Neural cell (in vitro differentiated cells): ENCODE measurements at regions not wholly inside any gene's neighbourhood (a gene's known extent, or its start where the extent isn't known, plus 50 kb on each side); places are given as distances from the start of the nearest gene placed in this dataset.

Experiments
- H2AFZ ChIP-seq: fragments of 200-600, 300-800 bp; sonication (generic), shearing (Covaris generic); 2 replicates; pipeline ENCODE4 v1.6.0; 2014; ENCODE audit warnings: low read depth, mild to moderate bottlenecking, antibody characterized with exemption, low read length, moderate library complexity
- H3F3A ChIP-seq: fragments of 200-600 bp; shearing (Covaris generic); 2 replicates; pipeline ENCODE4 v1.6.1; 2016; ENCODE audit warnings: mild to moderate bottlenecking, moderate library complexity, mixed read lengths, antibody characterized with exemption, low read length; ENCODE audit not compliant: insufficient read depth, poor library complexity, severe bottlenecking
- H3K27ac ChIP-seq: fragments of 200-600, 300-800 bp; sonication (generic), shearing (Covaris generic); 2 replicates; pipeline ENCODE4 v1.5.1; 2014; ENCODE audit warnings: mild to moderate bottlenecking, low read length, moderate library complexity
- H3K27me3 ChIP-seq: fragments of 300-800, 200-600 bp; sonication (generic), shearing (Covaris generic); 2 replicates; pipeline ENCODE4 v1.6.0; 2014; ENCODE audit warnings: mild to moderate bottlenecking, low read depth, low read length, moderate library complexity; ENCODE audit not compliant: insufficient read depth
- H3K36me3 ChIP-seq: fragments of 300-800, 200-600 bp; sonication (generic), shearing (Covaris generic); 2 replicates; pipeline ENCODE4 v1.5.1; 2014; ENCODE audit warnings: mild to moderate bottlenecking, antibody characterized with exemption, low read length, moderate library complexity; ENCODE audit not compliant: insufficient read depth
- H3K4me2 ChIP-seq: fragments of 300-800, 200-600 bp; sonication (generic), shearing (Covaris generic); 2 replicates; pipeline ENCODE4 v1.6.0; 2014; ENCODE audit warnings: mild to moderate bottlenecking, low read length
- H3K4me3 ChIP-seq: fragments of 300-800, 200-600 bp; sonication (generic), shearing (Covaris generic); 2 replicates; pipeline ENCODE4 v1.5.1; 2014; ENCODE audit warnings: mild to moderate bottlenecking, low read length, moderate library complexity
- H3K79me2 ChIP-seq: fragments of 200-600 bp; shearing (Covaris generic); replicated peaks from 2 replicates; pipeline ENCODE4 v1.6.0; 2014; ENCODE audit warnings: mild to moderate bottlenecking, low read length, moderate library complexity; ENCODE audit not compliant: insufficient read depth
- H3K9ac ChIP-seq: fragments of 300-800, 200-600 bp; sonication (generic), shearing (Covaris generic); 2 replicates; pipeline ENCODE4 v1.6.1; 2016; ENCODE audit warnings: mild to moderate bottlenecking, low read length, mixed read lengths
- H3K9me2 ChIP-seq: fragments of 200-600 bp; shearing (Covaris generic); 2 replicates; pipeline ENCODE4 v1.6.1; 2016; ENCODE audit warnings: mild to moderate bottlenecking, low read length, mixed read lengths; ENCODE audit not compliant: insufficient read depth
- H3K9me3 ChIP-seq: fragments of 200-600, 300-800 bp; sonication (generic), shearing (Covaris generic); 2 replicates; pipeline ENCODE4 v1.6.1; 2016; ENCODE audit warnings: mild to moderate bottlenecking, mixed run types, low read length, moderate library complexity, mixed read lengths
- H4K20me1 ChIP-seq: fragments of 200-600 bp; shearing (Covaris generic); 2 replicates; pipeline ENCODE4 v1.6.1; 2016; ENCODE audit warnings: mild to moderate bottlenecking, mixed run types; ENCODE audit not compliant: insufficient read depth
- CTCF ChIP-seq: fragments of 450-650 bp; IDR thresholded peaks from 2 replicates; pipeline ENCODE4 v1.5.1; 2014; ENCODE audit warnings: antibody characterized with exemption, mild to moderate bottlenecking, moderate library complexity; ENCODE audit not compliant: poor library complexity, severe bottlenecking
- EP300 ChIP-seq: fragments of 450-650 bp; conservative IDR thresholded peaks from 2 replicates; pipeline ENCODE4 v1.6.1; 2014; ENCODE audit warnings: antibody characterized with exemption, mild to moderate bottlenecking, moderate library complexity; ENCODE audit not compliant: poor library complexity, severe bottlenecking
- EZH2 ChIP-seq: fragments of 200-600, 300-800 bp; shearing (Covaris generic), sonication (generic); IDR thresholded peaks from 2 replicates; pipeline ENCODE4 v1.6.1; 2014; ENCODE audit warnings: antibody characterized with exemption, low read length, borderline replicate concordance, mild to moderate bottlenecking; ENCODE audit not compliant: insufficient read depth, poor library complexity, severe bottlenecking
- MXI1 ChIP-seq: fragments of 450-650 bp; conservative IDR thresholded peaks from 2 replicates; pipeline ENCODE4 v1.6.1; 2014; ENCODE audit warnings: antibody characterized with exemption, mild to moderate bottlenecking; ENCODE audit not compliant: poor library complexity, severe bottlenecking
- POLR2AphosphoS5 ChIP-seq: IDR thresholded peaks from 2 replicates; pipeline ENCODE4 v1.6.1; 2012
- RAD21 ChIP-seq: fragments of 450-650 bp; conservative IDR thresholded peaks from 2 replicates; pipeline ENCODE4 v1.6.1; 2014; ENCODE audit warnings: antibody characterized with exemption, mild to moderate bottlenecking, moderate library complexity
- REST ChIP-seq: IDR thresholded peaks from 2 replicates; pipeline ENCODE4 v1.6.1; 2012; ENCODE audit warnings: borderline replicate concordance
- SMC3 ChIP-seq: fragments of 450-650 bp; conservative IDR thresholded peaks from 2 replicates; pipeline ENCODE4 v1.6.1; 2014; ENCODE audit warnings: antibody characterized with exemption, mild to moderate bottlenecking, moderate library complexity; ENCODE audit not compliant: poor library complexity
- TAF1 ChIP-seq: IDR thresholded peaks from 2 replicates; pipeline ENCODE4 v1.6.1; 2012; ENCODE audit warnings: low read depth

GRCh38 chrY:15593476-15594160, 1069.3 kb downstream of the NLGN4Y start:
- TF ChIP-seq RAD21 (no peak), SMC3 (no peak), CTCF (no peak), POLR2AphosphoS5 (no peak), MXI1 (no peak), EZH2 (no peak), REST (no peak), EP300 (no peak), TAF1 (no peak)
- Histone ChIP-seq H3K9me3 (no peaks in the 10 kb centered on the region), H3K9me2 (no peaks in the 10 kb centered on the region)

GRCh38 chrY:15594179-15594578, 1069.8 kb downstream of the NLGN4Y start:
- no peaks in the 10 kb centered on the region for H3F3A ChIP-seq
- H3K9ac ChIP-seq: no peak overlapping the region
- H3K4me2 ChIP-seq: no peak overlapping the region
- no peak overlapping the region for H3K27ac ChIP-seq
- H3K4me3 ChIP-seq: no peak overlapping the region
- no peaks in the 10 kb centered on the region for H3K27me3 ChIP-seq
- no peak overlapping the region for H2AFZ ChIP-seq
- no peak for TF ChIP-seq MXI1
- no peak for TF ChIP-seq TAF1
- TF ChIP-seq POLR2AphosphoS5: no peak
- no peak for TF ChIP-seq EP300
- no peak for TF ChIP-seq CTCF
- TF ChIP-seq RAD21: no peak
- TF ChIP-seq SMC3: no peak
- no peak for TF ChIP-seq EZH2
- no peak for TF ChIP-seq REST
- H4K20me1 ChIP-seq: no peaks in the 10 kb centered on the region
- H3K79me2 ChIP-seq: no peaks in the 10 kb centered on the region
- no peaks in the 10 kb centered on the region for H3K9me2 ChIP-seq
- no peaks in the 10 kb centered on the region for H3K36me3 ChIP-seq
- H3K9me3 ChIP-seq: no peaks in the 10 kb centered on the region

More at GRCh38 chrY:15593476-15594160, 1069.3 kb downstream of the NLGN4Y start:
- Histone ChIP-seq H3K4me2 (no peak overlapping the region), H3F3A (no peaks in the 10 kb centered on the region), H4K20me1 (no peaks in the 10 kb centered on the region), H3K27me3 (no peaks in the 10 kb centered on the region), H2AFZ (no peak overlapping the region), H3K79me2 (no peaks in the 10 kb centered on the region), H3K9ac (no peak overlapping the region), H3K36me3 (no peaks in the 10 kb centered on the region), H3K27ac (no peak overlapping the region), H3K4me3 (no peak overlapping the region)
